ENCODE measurements at regions not wholly inside any gene's neighbourhood (a gene's known extent, or its start where the extent isn't known, plus 50 kb on each side); places are given as distances from the start of the nearest gene placed in this dataset.
"Not testable (repeated sequence)": the region's sequence is repeated elsewhere in the genome, so short reads cannot be mapped to it uniquely, and the experiment has no call there.

DNA sequence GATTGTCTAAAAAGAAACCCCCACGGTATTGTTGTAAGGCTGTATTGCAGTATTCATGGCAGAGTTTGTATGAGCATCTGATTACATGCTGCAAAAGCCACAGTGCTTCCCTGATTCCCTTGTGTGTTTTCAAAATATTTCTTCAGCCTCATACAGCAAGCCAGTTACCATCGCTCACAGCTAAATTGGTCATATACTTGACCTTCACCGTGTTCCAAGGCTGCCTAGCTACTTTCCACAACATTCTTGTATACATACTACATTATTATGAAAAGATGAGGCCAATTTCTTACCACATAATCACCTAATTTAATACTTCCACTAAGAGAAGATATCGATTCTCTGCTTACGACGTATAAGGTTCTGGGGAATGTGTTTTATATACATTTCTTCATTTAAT is 576.3 kb upstream of the CNTNAP5 start:
- Histone ChIP-seq H3K4me3 (no peak overlapping the region), H3K4me1 (replicated peaks in 1 of 2) (peaks cover 0 to 15% of the 10 kb centered on the region in 2 donors), H3K27ac (no peak overlapping the region)
- in situ Hi-C loops (cut with MboI; ENCODE audit: low pct_unique_long_range_greater_than_20kb in 2 of 9, low sequenced_read_pairs in 9 of 9, unreplicated experiment in 9 of 9), result no loop called here
- WGBS, 10 experiments, result 10 to 100% (median 83%) methylated on average over 1 to 6 of the region's 6 CpGs; no CpG with 5 or more reads in 1 of the 10 experiments
- no peak for ATAC-seq (replicated peaks in 6 of 8)

DNA sequence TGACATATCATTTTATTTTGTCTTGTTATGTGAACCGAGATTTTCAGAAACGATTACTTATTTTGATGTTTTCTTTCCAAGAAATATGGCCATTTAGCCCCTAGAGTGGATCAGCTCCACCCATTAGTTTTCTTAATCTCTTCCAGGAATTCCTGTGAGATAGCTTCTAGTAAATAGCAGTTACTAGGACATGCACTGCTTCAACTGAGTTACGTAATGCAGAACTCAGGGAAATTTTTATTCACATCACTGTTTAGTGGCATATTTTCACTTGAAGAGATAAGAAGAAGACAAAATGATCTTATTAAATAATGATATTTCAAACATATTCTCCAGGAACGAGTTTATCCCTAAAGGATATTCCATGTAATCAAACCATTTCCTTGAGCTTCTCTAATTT is 573.5 kb upstream of the CNTNAP5 start:
- peaks cover 0 to 15% of the 10 kb centered on the region in 2 donors for H3K4me1 ChIP-seq (replicated peaks in 1 of 2)
- in situ Hi-C loops (cut with MboI; ENCODE audit: low pct_unique_long_range_greater_than_20kb in 2 of 9, low sequenced_read_pairs in 9 of 9, unreplicated experiment in 9 of 9), result no loop called here
- H3K27ac ChIP-seq, result no peak overlapping the region
- ATAC-seq (replicated peaks in 6 of 8), result no peak
- WGBS, 10 experiments, result 6 to 100% (median 61%) methylated on average over 2 to 4 of the region's 4 CpGs
- no peak overlapping the region for H3K4me3 ChIP-seq

- Histone ChIP-seq H3K4me3 (no peak overlapping the region), H3K4me1 (replicated peaks in 1 of 2) (peaks cover 0 to 9% of the 10 kb centered on the region in 2 donors), H3K27ac (no peak overlapping the region)
- WGBS, 10 experiments, result 17 to 94% (median 80%) methylated on average over 1 to 4 of the region's 4 CpGs; no CpG with 5 or more reads in 1 of the 10 experiments
- no peak for ATAC-seq (replicated peaks in 6 of 8)
- in situ Hi-C loops (cut with MboI; ENCODE audit: low pct_unique_long_range_greater_than_20kb in 2 of 9, low sequenced_read_pairs in 9 of 9, unreplicated experiment in 9 of 9), result no loop called here
Observed at GRCh38 chr2:123453046-123453700, 571.9 kb upstream of the CNTNAP5 start.

GRCh38 chr2:123453772-123454171 is 571.3 kb upstream of the CNTNAP5 start:
- ATAC-seq (replicated peaks in 6 of 8), result no peak
- Histone ChIP-seq H3K4me1 (replicated peaks in 1 of 2) (peaks cover 0 to 7% of the 10 kb centered on the region in 2 donors), H3K4me3 (no peak overlapping the region), H3K27ac (no peak overlapping the region)
- in situ Hi-C loops (cut with MboI; ENCODE audit: low pct_unique_long_range_greater_than_20kb in 2 of 9, low sequenced_read_pairs in 9 of 9, unreplicated experiment in 9 of 9), result no loop called here
- WGBS, 10 experiments, result 0 to 100% (median 58%) methylated on average over 1 to 3 of the region's 3 CpGs; no CpG with 5 or more reads in 4 of the 10 experiments

DNA sequence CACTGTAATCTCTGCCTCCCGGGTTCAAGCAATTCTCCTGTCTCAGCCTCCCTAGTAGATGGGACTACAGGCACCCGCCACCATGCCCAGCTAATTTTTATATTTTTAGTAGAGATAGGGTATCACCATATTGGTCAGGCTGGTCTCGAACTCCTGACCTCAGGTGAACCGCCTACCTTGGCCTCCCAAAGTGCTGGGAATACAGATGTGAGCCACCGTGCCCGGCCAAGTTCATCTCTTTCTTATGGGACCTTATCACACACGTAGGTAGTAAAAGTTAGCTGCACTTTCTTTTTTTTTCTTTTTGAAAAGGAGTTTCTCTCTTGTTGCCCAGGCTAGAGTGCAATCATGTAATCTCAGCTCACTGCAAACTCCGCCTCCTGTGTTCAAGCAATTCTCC is 569.9 kb upstream of the CNTNAP5 start:
- H3K4me3 ChIP-seq; in situ Hi-C loops (cut with MboI; ENCODE audit: low pct_unique_long_range_greater_than_20kb in 2 of 9, low sequenced_read_pairs in 9 of 9, unreplicated experiment in 9 of 9); ATAC-seq (replicated peaks in 6 of 8); H3K27ac ChIP-seq; H3K4me1 ChIP-seq (replicated peaks in 1 of 2): not testable (repeated sequence)
- WGBS, 10 experiments, result 15 to 99% (median 74%) methylated on average over 2 to 6 of the region's 8 CpGs; no CpG with 5 or more reads in 1 of the 10 experiments

- Histone ChIP-seq H3K4me1 (replicated peaks in 1 of 2) (peaks cover 0 to under 1% of the 10 kb centered on the region in 2 donors), H3K4me3 (no peak overlapping the region), H3K27ac (no peak overlapping the region)
- ATAC-seq (replicated peaks in 6 of 8), result no peak
- in situ Hi-C loops (cut with MboI; ENCODE audit: low pct_unique_long_range_greater_than_20kb in 2 of 9, low sequenced_read_pairs in 9 of 9, unreplicated experiment in 9 of 9), result no loop called here
- WGBS, 10 experiments, result 0 to 100% (median 83%) methylated on average over 1 to 2 of the region's 2 CpGs; no CpG with 5 or more reads in 1 of the 10 experiments
Observed at GRCh38 chr2:123456416-123456815, 568.7 kb upstream of the CNTNAP5 start.

DNA sequence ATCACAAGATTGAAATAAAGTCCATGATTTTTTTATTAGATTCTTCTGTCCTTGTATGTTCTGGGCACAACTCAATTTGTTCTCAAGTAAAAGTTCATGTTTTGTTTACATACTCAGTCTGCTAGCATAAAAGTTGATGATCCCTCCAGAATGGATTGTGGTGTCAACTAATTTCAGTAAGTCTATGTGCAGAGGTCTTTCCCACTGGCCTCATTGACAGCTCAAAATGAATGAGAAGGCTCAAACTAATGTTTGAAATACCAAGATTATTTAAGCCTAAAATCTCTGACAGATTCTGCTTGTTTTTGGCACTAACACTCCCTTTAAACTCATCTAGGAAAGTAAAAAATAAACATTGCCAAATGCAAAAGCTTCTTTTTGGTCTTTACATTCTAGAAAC is 561.2 kb upstream of the CNTNAP5 start:
- no peak overlapping the region for H3K27ac ChIP-seq
- H3K4me3 ChIP-seq, result no peak overlapping the region
- H3K4me1 ChIP-seq (replicated peaks in 1 of 2), result no peaks in the 10 kb centered on the region
- ATAC-seq (replicated peaks in 6 of 8), result no peak
- in situ Hi-C loops (cut with MboI; ENCODE audit: low pct_unique_long_range_greater_than_20kb in 2 of 9, low sequenced_read_pairs in 9 of 9, unreplicated experiment in 9 of 9), result no loop called here

DNA sequence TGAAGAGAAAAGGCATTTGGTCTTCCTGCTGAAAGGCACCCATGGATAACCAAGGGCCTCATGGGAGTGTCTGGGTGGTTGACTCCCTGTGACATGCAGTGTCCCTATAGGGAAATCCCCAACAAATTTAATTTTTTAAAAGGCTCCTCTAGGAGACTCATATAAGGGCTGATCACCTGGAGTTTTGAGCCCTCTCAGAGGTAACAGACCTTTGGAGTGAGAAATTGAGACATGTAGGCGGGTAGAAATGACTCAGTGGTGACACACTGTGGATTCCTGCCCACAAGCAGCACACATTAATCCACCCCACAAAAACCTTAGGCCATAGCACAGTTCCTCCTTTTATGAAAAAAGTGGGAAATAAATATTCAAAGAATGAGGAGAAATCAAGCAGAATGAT is 557.0 kb upstream of the CNTNAP5 start:
- Histone ChIP-seq H3K27ac (no peak overlapping the region), H3K4me1 (replicated peaks in 1 of 2) (no peaks in the 10 kb centered on the region), H3K4me3 (no peak overlapping the region)
- ATAC-seq (replicated peaks in 6 of 8), result peak in 1 of 8 experiments; percentile 20
- 0% methylated on average over 1 of the region's 1 CpG; no CpG with 5 or more reads in 9 of the 10 experiments for WGBS, 10 experiments
- in situ Hi-C loops (cut with MboI; ENCODE audit: low pct_unique_long_range_greater_than_20kb in 2 of 9, low sequenced_read_pairs in 9 of 9, unreplicated experiment in 9 of 9), result no loop called here

DNA sequence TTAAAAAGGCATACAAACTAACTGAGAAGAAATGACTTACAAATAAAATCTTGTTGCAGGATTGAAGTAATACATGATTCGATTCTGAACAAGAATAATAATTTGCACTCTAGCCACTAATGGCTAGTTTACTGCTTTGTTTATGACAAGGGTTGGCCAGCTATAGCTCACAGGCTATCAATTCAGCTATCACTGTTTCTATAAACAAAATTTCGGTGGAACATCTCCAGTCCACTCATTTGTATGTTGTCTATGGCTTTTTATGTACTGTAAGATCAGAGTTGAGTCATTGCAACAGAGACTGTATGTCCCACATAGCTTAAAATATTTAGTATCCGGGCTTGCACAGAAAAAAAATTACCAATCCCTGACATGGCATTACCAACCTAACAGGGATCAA is 543.7 kb upstream of the CNTNAP5 start:
- in situ Hi-C loops (cut with MboI; ENCODE audit: low pct_unique_long_range_greater_than_20kb in 2 of 9, low sequenced_read_pairs in 9 of 9, unreplicated experiment in 9 of 9), result no loop called here
- WGBS, 10 experiments, result 0 to 93% (median 57%) methylated on average over 1 to 3 of the region's 3 CpGs; no CpG with 5 or more reads in 1 of the 10 experiments
- no peaks in the 10 kb centered on the region for H3K4me1 ChIP-seq (replicated peaks in 1 of 2)
- ATAC-seq (replicated peaks in 6 of 8), result no peak
- H3K4me3 ChIP-seq, result no peak overlapping the region
- no peak overlapping the region for H3K27ac ChIP-seq

GRCh38 chr2:123485056-123485455 is 540.0 kb upstream of the CNTNAP5 start:
- H3K27ac ChIP-seq, result no peak overlapping the region
- ATAC-seq (replicated peaks in 6 of 8), result no peak
- in situ Hi-C loops (cut with MboI; ENCODE audit: low pct_unique_long_range_greater_than_20kb in 2 of 9, low sequenced_read_pairs in 9 of 9, unreplicated experiment in 9 of 9), result no loop called here
- 0 to 100% (median 100%) methylated on average over 1 of the region's 1 CpG; no CpG with 5 or more reads in 5 of the 10 experiments for WGBS, 10 experiments
- H3K4me1 ChIP-seq (replicated peaks in 1 of 2), result no peaks in the 10 kb centered on the region
- H3K4me3 ChIP-seq, result no peak overlapping the region

GRCh38 chr2:123493687-123494086 is 531.4 kb upstream of the CNTNAP5 start:
- ATAC-seq (replicated peaks in 6 of 8), result no peak

DNA sequence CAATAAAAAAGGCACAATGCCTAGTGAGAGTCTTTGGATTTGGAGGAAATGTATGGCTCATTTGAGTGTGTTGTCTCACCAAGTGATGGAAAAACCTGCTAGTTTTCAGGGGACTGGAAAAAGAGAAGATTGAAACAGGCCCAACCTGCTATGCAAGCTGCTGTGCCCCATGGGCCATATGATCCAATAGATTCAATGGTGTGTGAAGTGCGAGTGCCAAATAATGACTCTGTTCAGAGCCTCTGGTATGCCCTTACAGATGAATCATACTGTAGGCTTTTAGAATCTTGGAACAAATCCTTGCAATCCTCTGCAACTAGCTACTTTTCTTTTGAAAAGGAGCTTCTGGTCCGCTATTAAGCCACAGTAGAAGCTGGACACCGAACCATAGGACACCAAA is 529.8 kb upstream of the CNTNAP5 start:
- Histone ChIP-seq H3K27ac (no peak overlapping the region), H3K4me3 (no peak overlapping the region), H3K4me1 (replicated peaks in 1 of 2) (no peaks in the 10 kb centered on the region)
- 10 to 100% (median 80%) methylated on average over 1 to 2 of the region's 3 CpGs; no CpG with 5 or more reads in 1 of the 10 experiments for WGBS, 10 experiments
- no peak for ATAC-seq (replicated peaks in 6 of 8)
- in situ Hi-C loops (cut with MboI; ENCODE audit: low pct_unique_long_range_greater_than_20kb in 2 of 9, low sequenced_read_pairs in 9 of 9, unreplicated experiment in 9 of 9), result no loop called here

More at GRCh38 chr2:123493687-123494086, 531.4 kb upstream of the CNTNAP5 start:
- Histone ChIP-seq H3K4me3 (no peak overlapping the region), H3K4me1 (replicated peaks in 1 of 2) (no peaks in the 10 kb centered on the region), H3K27ac (no peak overlapping the region)
- in situ Hi-C loops (cut with MboI; ENCODE audit: low pct_unique_long_range_greater_than_20kb in 2 of 9, low sequenced_read_pairs in 9 of 9, unreplicated experiment in 9 of 9), result no loop called here
- 80% methylated on average over 1 of the region's 1 CpG; no CpG with 5 or more reads in 9 of the 10 experiments for WGBS, 10 experiments

DNA sequence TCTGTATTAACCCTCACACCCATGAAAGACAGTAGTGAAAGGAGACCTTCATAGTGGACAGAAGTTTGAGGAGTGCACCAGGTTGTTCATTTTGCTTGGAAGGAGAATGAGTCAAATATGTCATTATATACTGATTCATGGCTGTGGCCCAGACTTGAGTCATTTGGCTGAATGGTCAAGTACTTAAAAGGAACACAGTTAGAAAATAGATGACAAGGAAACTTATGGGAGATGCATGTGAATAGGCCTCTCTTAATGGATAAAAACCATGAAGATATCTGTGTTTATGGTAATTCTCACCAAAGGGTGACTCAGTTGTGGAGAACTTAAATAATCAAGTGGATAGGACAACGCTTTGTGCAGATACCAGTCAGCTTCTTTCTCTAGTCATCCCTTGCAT is 524.7 kb upstream of the CNTNAP5 start:
- ATAC-seq (replicated peaks in 6 of 8), result no peak
- Histone ChIP-seq H3K4me3 (no peak overlapping the region), H3K4me1 (replicated peaks in 1 of 2) (no peaks in the 10 kb centered on the region), H3K27ac (no peak overlapping the region)
- in situ Hi-C loops (cut with MboI; ENCODE audit: low pct_unique_long_range_greater_than_20kb in 2 of 9, low sequenced_read_pairs in 9 of 9, unreplicated experiment in 9 of 9), result no loop called here
- 0 to 100% (median 76%) methylated on average over 1 of the region's 1 CpG; no CpG with 5 or more reads in 2 of the 10 experiments for WGBS, 10 experiments

GRCh38 chr2:123500988-123501387 is 524.1 kb upstream of the CNTNAP5 start:
- ATAC-seq (replicated peaks in 6 of 8), result peak in 1 of 8 experiments; percentile 51
- in situ Hi-C loops (cut with MboI; ENCODE audit: low pct_unique_long_range_greater_than_20kb in 2 of 9, low sequenced_read_pairs in 9 of 9, unreplicated experiment in 9 of 9), result no loop called here
- no peaks in the 10 kb centered on the region for H3K4me1 ChIP-seq (replicated peaks in 1 of 2)
- WGBS, 10 experiments, result 0 to 93% (median 70%) methylated on average over 1 to 2 of the region's 2 CpGs; no CpG with 5 or more reads in 3 of the 10 experiments
- H3K4me3 ChIP-seq, result no peak overlapping the region
- no peak overlapping the region for H3K27ac ChIP-seq

Data from motor neuron (in vitro differentiated cells).